H1 (cell line): ENCODE measurements at regions not wholly inside any gene's neighbourhood (a gene's known extent, or its start where the extent isn't known, plus 50 kb on each side); places are given as distances from the start of the nearest gene placed in this dataset.

Experiments used
- CTCF ChIA-PET: fragments of 300-600 bp; sonication (Branson Sonifier 250); formaldehyde crosslinking; loops from one replicate; lab custom pipeline; 2021; ENCODE audit not compliant: partially characterized antibody; lab: Charles Lee
- POLR2A ChIA-PET: fragments of 300-600 bp; sonication (Branson Sonifier 250); formaldehyde crosslinking; loops from one replicate; lab custom pipeline; 2021; ENCODE audit warnings: inconsistent platforms; ENCODE audit not compliant: partially characterized antibody; lab: Charles Lee
- DNase-seq, 2 experiments: peaks; one replicate each; pipeline versions ENCODE4 v3.0.0 to v3.0.0-alpha.2; 2010 to 2022; ENCODE audit warnings: low spot score in 2 of 2, low read depth in 1 of 2, mixed read lengths in 1 of 2
- FAIRE-seq: peaks from 2 replicates; lab custom pipeline; 2011; peaks lifted over from hg19 to GRCh38; lab: Jason Lieb, UNC
- H2AFZ ChIP-seq: 2 replicates; pipeline ENCODE4 v1.8.1; 2012; ENCODE audit warnings: low read length, inconsistent platforms
- H2AK5ac ChIP-seq: 2 replicates; pipeline ENCODE4 v1.6.1; 2013; ENCODE audit warnings: low read depth, low read length
- H2BK120ac ChIP-seq: replicated peaks from 2 replicates; pipeline ENCODE3; 2013; ENCODE audit warnings: low read depth, low read length, inconsistent platforms
- H2BK12ac ChIP-seq: 2 replicates; pipeline ENCODE4 v1.6.1; 2013; ENCODE audit warnings: low read depth, low read length
- H2BK15ac ChIP-seq: 2 replicates; pipeline ENCODE4 v1.6.1; 2013; ENCODE audit warnings: low read length
- H2BK20ac ChIP-seq: 2 replicates; pipeline ENCODE4 v1.6.1; 2013; ENCODE audit warnings: low read length
- H2BK5ac ChIP-seq: 2 replicates; pipeline ENCODE4 v1.6.1; 2013; ENCODE audit warnings: low read depth, low read length
- H3K14ac ChIP-seq: 2 replicates; pipeline ENCODE4 v1.6.1; 2013; ENCODE audit warnings: inconsistent platforms; ENCODE audit not compliant: insufficient read length
- H3K18ac ChIP-seq: 2 replicates; pipeline ENCODE4 v1.6.1; 2013; ENCODE audit warnings: low read length; ENCODE audit errors: extremely low read depth
- H3K23ac ChIP-seq: 2 replicates; pipeline ENCODE4 v1.6.1; 2013; ENCODE audit warnings: inconsistent platforms; ENCODE audit not compliant: insufficient read length
- H3K23me2 ChIP-seq: 2 replicates; pipeline ENCODE4 v1.6.1; 2013; ENCODE audit warnings: low read depth, low read length
- H3K27ac ChIP-seq: 2 replicates; pipeline ENCODE4 v1.6.1; 2011; ENCODE audit warnings: low read depth, low read length, inconsistent platforms
- H3K27me3 ChIP-seq, 4 experiments: replicated peaks in 1 of 4; 1 replicate in 1 of 4; 2 replicates in 3 of 4; pipeline versions ENCODE4 v1.6.1 to v1.8.1; 2011 to 2013; ENCODE audit warnings: low read length in 3 of 4, mild to moderate bottlenecking in 3 of 4, inconsistent platforms in 2 of 4, mixed read lengths in 2 of 4, moderate library complexity in 1 of 4; ENCODE audit not compliant: control insufficient read depth in 3 of 4, insufficient read depth in 3 of 4; ENCODE audit errors: extremely low read depth in 1 of 4
- H3K36me3 ChIP-seq, 4 experiments: 2 replicates each; pipeline versions ENCODE4 v1.6.1 to v1.8.1; 2011 to 2013; ENCODE audit warnings: mild to moderate bottlenecking in 4 of 4, low read length in 3 of 4, moderate library complexity in 2 of 4, control low read depth in 1 of 4, inconsistent platforms in 1 of 4; ENCODE audit not compliant: insufficient read depth in 4 of 4, control insufficient read depth in 2 of 4
- H3K4ac ChIP-seq: replicated peaks from 2 replicates; pipeline ENCODE3; 2013; ENCODE audit warnings: low read length, low read depth, mixed read lengths, inconsistent platforms; ENCODE audit not compliant: insufficient read length
- H3K4me1 ChIP-seq, 4 experiments: replicated peaks in 1 of 4; 1 replicate in 1 of 4; 2 replicates in 3 of 4; pipeline versions ENCODE4 v1.6.1 to v1.8.1; 2011 to 2013; ENCODE audit warnings: low read length in 3 of 4, inconsistent platforms in 2 of 4, mixed read lengths in 1 of 4; ENCODE audit not compliant: insufficient read depth in 4 of 4, control insufficient read depth in 3 of 4
- H3K4me2 ChIP-seq, 2 experiments: 2 replicates each; pipeline versions ENCODE4 v1.6.1 to v1.8.1; 2011 to 2013; ENCODE audit warnings: low read depth in 2 of 2, low read length in 2 of 2, control low read depth in 1 of 2, inconsistent platforms in 1 of 2, mild to moderate bottlenecking in 1 of 2; ENCODE audit not compliant: insufficient read depth in 1 of 2
- H3K4me3 ChIP-seq, 4 experiments: fragments of 200-600, 300-600 bp in 1 of 4; sonication (generic), shearing (Covaris generic), sonication (Bioruptor Twin) in 1 of 4; 2 replicates each; pipeline versions ENCODE4 v1.5.1 to v1.8.1; 2011 to 2016; ENCODE audit warnings: low read length in 4 of 4, low read depth in 3 of 4, control low read depth in 2 of 4, inconsistent platforms in 2 of 4, mild to moderate bottlenecking in 2 of 4, mixed read lengths in 1 of 4, moderate library complexity in 1 of 4; ENCODE audit not compliant: insufficient read depth in 2 of 4; ENCODE audit errors: extremely low read depth in 1 of 4
- H3K56ac ChIP-seq: replicated peaks from 2 replicates; pipeline ENCODE3; 2013; ENCODE audit warnings: low read depth, mild to moderate bottlenecking, mixed read lengths, low read length, inconsistent platforms; ENCODE audit not compliant: insufficient read length
- H3K79me1 ChIP-seq: 2 replicates; pipeline ENCODE4 v1.6.1; 2013; ENCODE audit warnings: low read depth, low read length, control low read depth
- H3K79me2 ChIP-seq, 2 experiments: 2 replicates each; pipeline versions ENCODE4 v1.6.1 to v1.8.1; 2012 to 2013; ENCODE audit warnings: low read length in 2 of 2, mild to moderate bottlenecking in 2 of 2, inconsistent platforms in 1 of 2; ENCODE audit not compliant: insufficient read depth in 2 of 2, control insufficient read depth in 1 of 2
- H3K9ac ChIP-seq, 4 experiments: replicated peaks in 1 of 4; 1 replicate in 1 of 4; 2 replicates in 3 of 4; pipeline versions ENCODE4 v1.6.1 to v1.8.1; 2011 to 2013; ENCODE audit warnings: low read depth in 3 of 4, low read length in 3 of 4, control low read depth in 2 of 4, mild to moderate bottlenecking in 2 of 4, moderate library complexity in 2 of 4, inconsistent platforms in 1 of 4; ENCODE audit errors: extremely low read depth in 1 of 4
- H3K9me3 ChIP-seq, 2 experiments: 2 replicates each; pipeline versions ENCODE4 v1.6.1 to v1.8.1; 2012 to 2013; ENCODE audit warnings: mild to moderate bottlenecking in 2 of 2, moderate library complexity in 2 of 2, control low read depth in 1 of 2, inconsistent platforms in 1 of 2, low read depth in 1 of 2, low read length in 1 of 2, mixed read lengths in 1 of 2; ENCODE audit not compliant: insufficient read depth in 2 of 2
- H4K20me1 ChIP-seq, 2 experiments: replicated peaks in 1 of 2; 2 replicates each; pipeline versions ENCODE3 to v1.8.1; 2011 to 2013; ENCODE audit warnings: inconsistent platforms in 2 of 2, low read length in 2 of 2, mild to moderate bottlenecking in 1 of 2; ENCODE audit not compliant: insufficient read depth in 2 of 2, control insufficient read depth in 1 of 2
- H4K5ac ChIP-seq: 2 replicates; pipeline ENCODE4 v1.6.1; 2013; ENCODE audit warnings: low read length, low read depth, mixed read lengths, inconsistent platforms; ENCODE audit not compliant: insufficient read length
- H4K8ac ChIP-seq: 2 replicates; pipeline ENCODE4 v1.8.0; 2013; ENCODE audit warnings: mild to moderate bottlenecking, moderate library complexity, low read length, inconsistent platforms; ENCODE audit not compliant: insufficient read depth; ENCODE audit errors: extremely low read depth
- H4K91ac ChIP-seq: replicated peaks from 2 replicates; pipeline ENCODE3; 2013; ENCODE audit warnings: low read length, mixed read lengths, inconsistent platforms; ENCODE audit not compliant: insufficient read length
- BCL11A ChIP-seq, 2 experiments: IDR thresholded peaks; one replicate each; pipeline ENCODE4 v1.6.1; 2011; ENCODE audit warnings: low read depth in 2 of 2, low read length in 2 of 2, mild to moderate bottlenecking in 2 of 2
- CBX5 ChIP-seq: fragments of 300-800, 300-1000 bp; sonication (generic); IDR thresholded peaks from 2 replicates; pipeline ENCODE4 v1.7.1; 2016; ENCODE audit warnings: antibody characterized with exemption, low read length, low read depth
- CHD1 ChIP-seq: IDR thresholded peaks from 2 replicates; pipeline ENCODE4 v1.6.1; 2012; ENCODE audit warnings: low read depth, low read length, improper control_type of control experiment
- CREB1 ChIP-seq: IDR thresholded peaks from 2 replicates; pipeline ENCODE4 v1.6.1; 2012; ENCODE audit warnings: inconsistent platforms
- CTBP2 ChIP-seq: IDR thresholded peaks from 2 replicates; pipeline ENCODE4 v1.7.0; 2011; ENCODE audit warnings: borderline replicate concordance, mild to moderate bottlenecking, moderate library complexity, mixed read lengths, low read length; ENCODE audit not compliant: insufficient read depth, insufficient read length
- MAFK ChIP-seq: IDR thresholded peaks from 2 replicates; pipeline ENCODE4 v1.6.1; 2012; ENCODE audit warnings: low read depth, mild to moderate bottlenecking, improper control_type of control experiment, low read length
- RFX5 ChIP-seq: IDR thresholded peaks from 2 replicates; pipeline ENCODE4 v1.6.1; 2011; ENCODE audit warnings: low read depth, low read length, improper control_type of control experiment, borderline replicate concordance
- SIRT6 ChIP-seq: IDR thresholded peaks from one replicate; pipeline ENCODE4 v1.7.1; 2012; ENCODE audit warnings: low read length, inconsistent platforms
- SP2 ChIP-seq: IDR thresholded peaks from 2 replicates; pipeline ENCODE4 v1.6.1; 2012; ENCODE audit warnings: mild to moderate bottlenecking, low read length, inconsistent platforms
- SUZ12 ChIP-seq: fragments of 200-600 bp; sonication (generic); IDR thresholded peaks from 2 replicates; pipeline ENCODE4 v1.6.1; 2012; ENCODE audit warnings: mild to moderate bottlenecking, inconsistent platforms, low read length, moderate library complexity, mixed read lengths
- TAF1 ChIP-seq: IDR thresholded peaks from 2 replicates; pipeline ENCODE4 v1.6.1; 2011; ENCODE audit warnings: mild to moderate bottlenecking, low read depth, low read length
- TBP ChIP-seq: IDR thresholded peaks from 2 replicates; pipeline ENCODE4 v1.6.1; 2011; ENCODE audit warnings: low read depth, low read length, improper control_type of control experiment
- WGBS, 2 experiments: shearing (Covaris generic) in 1 of 2; methylation state at CpG; one replicate each; pipeline versions ENCODE4 v1.1.6 to v1.1.7; 2013 to 2015; ENCODE audit warnings: low lambda C conversion rate in 2 of 2, mixed read lengths in 2 of 2, inconsistent platforms in 1 of 2, low coverage in 1 of 2, missing lambda C conversion rate in 1 of 2; ENCODE audit not compliant: insufficient replicate concordance in 2 of 2, insufficient coverage in 1 of 2, insufficient read length in 1 of 2; ENCODE audit errors: extremely low coverage in 1 of 2, missing lambda C conversion rate in 1 of 2; 5-methylcytosine and 5-hydroxymethylcytosine counted together
- TF ChIP-seq, protein P1 (sequence below): IDR thresholded peaks from 2 replicates; pipeline ENCODE4 v1.6.1; 2012; ENCODE audit warnings: low read length, inconsistent platforms
- TF ChIP-seq, protein P2 (sequence below): IDR thresholded peaks from 2 replicates; pipeline ENCODE4 v1.6.1; 2012; ENCODE audit warnings: inconsistent platforms

- Histone ChIP-seq H3K79me1 (no peaks in the 10 kb centered on the region), H2AFZ (no peak overlapping the region), H2AK5ac (no peak overlapping the region), H2BK20ac (no peak overlapping the region), H4K20me1 (no peaks in the 10 kb centered on the region), H3K56ac (no peak overlapping the region), H3K14ac (no peak overlapping the region), H2BK12ac (no peak overlapping the region), H3K4me2 (no peak overlapping the region), H4K8ac (no peak overlapping the region), H3K27me3 (no peaks in the 10 kb centered on the region), H4K91ac (no peak overlapping the region), H3K4me3 (no peak overlapping the region), H3K79me2 (no peaks in the 10 kb centered on the region), H2BK120ac (no peak overlapping the region), H3K27ac (no peak overlapping the region), H4K5ac (no peak overlapping the region), H3K23ac (no peak overlapping the region), H3K9me3 (no peaks in the 10 kb centered on the region), H3K4ac (no peak overlapping the region), H3K36me3 (no peaks in the 10 kb centered on the region), H3K9ac (no peak overlapping the region), H2BK15ac (no peak overlapping the region), H3K4me1 (no peaks in the 10 kb centered on the region), H3K23me2 (no peaks in the 10 kb centered on the region), H2BK5ac (no peak overlapping the region), H3K18ac (no peak overlapping the region)
- WGBS, 2 experiments = 92% methylated on average over 2 of the region's 2 CpGs; no CpG with 5 or more reads in 1 of the 2 experiments
- no peak for FAIRE-seq
- no peak for DNase-seq
- CTCF ChIA-PET = no interaction called here
- POLR2A ChIA-PET = no interaction called here
- no peak for TF ChIP-seq CHD1
- TF ChIP-seq SUZ12 = no peak
- no peak for TF ChIP-seq RFX5
- TF ChIP-seq, protein P1, sequence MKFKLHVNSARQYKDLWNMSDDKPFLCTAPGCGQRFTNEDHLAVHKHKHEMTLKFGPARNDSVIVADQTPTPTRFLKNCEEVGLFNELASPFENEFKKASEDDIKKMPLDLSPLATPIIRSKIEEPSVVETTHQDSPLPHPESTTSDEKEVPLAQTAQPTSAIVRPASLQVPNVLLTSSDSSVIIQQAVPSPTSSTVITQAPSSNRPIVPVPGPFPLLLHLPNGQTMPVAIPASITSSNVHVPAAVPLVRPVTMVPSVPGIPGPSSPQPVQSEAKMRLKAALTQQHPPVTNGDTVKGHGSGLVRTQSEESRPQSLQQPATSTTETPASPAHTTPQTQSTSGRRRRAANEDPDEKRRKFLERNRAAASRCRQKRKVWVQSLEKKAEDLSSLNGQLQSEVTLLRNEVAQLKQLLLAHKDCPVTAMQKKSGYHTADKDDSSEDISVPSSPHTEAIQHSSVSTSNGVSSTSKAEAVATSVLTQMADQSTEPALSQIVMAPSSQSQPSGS = no peak
- TF ChIP-seq CREB1 = no peak
- no peak for TF ChIP-seq CBX5
- no peak for TF ChIP-seq CTBP2
- no peak for TF ChIP-seq TBP
- no peak for TF ChIP-seq SIRT6
- no peak for TF ChIP-seq TAF1
- TF ChIP-seq BCL11A (IDR thresholded peaks at IDR 0.05; ENCODE audit: low read depth in 2 of 2, low read length in 2 of 2) = no peak
- no peak for TF ChIP-seq MAFK
- no peak for TF ChIP-seq SP2
- TF ChIP-seq, protein P2, sequence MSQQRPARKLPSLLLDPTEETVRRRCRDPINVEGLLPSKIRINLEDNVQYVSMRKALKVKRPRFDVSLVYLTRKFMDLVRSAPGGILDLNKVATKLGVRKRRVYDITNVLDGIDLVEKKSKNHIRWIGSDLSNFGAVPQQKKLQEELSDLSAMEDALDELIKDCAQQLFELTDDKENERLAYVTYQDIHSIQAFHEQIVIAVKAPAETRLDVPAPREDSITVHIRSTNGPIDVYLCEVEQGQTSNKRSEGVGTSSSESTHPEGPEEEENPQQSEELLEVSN = no peak
Measured at GRCh38 chr2:41004700-41005099, 552.8 kb upstream of the SLC8A1 start.
